T-helper 1 cell (primary cell): ENCODE measurements at regions not wholly inside any gene's neighbourhood (a gene's known extent, or its start where the extent isn't known, plus 50 kb on each side); places are given as distances from the start of the nearest gene placed in this dataset.
"Not testable (repeated sequence)": the region's sequence is repeated elsewhere in the genome, so short reads cannot be mapped to it uniquely, and the experiment has no call there.

ENCODE experiments used
- DNase-seq, 5 donors: peaks; one replicate each; pipeline ENCODE4 v3.0.0-alpha.2; 2012 to 2020

DNA sequence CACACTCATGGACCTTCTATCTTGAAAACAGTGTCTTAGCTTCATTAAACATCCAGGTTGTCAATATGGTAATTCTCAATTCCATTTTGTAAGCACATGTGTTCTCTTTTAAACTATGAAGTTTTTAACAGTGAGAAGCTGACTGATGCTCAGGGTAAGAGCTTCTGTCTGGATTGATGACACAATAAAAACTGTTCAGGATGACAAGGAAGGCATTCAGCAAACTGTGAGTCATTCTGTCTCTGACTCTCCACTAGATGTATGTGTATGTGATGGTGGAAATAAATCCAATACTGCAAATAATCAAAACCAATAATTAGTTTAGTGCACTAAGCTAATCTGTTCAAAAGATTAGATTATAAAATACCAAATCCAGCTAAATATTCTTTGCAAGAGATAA, 115.3 kb upstream of the ARX start:
- DNase-seq, result no peak

DNA sequence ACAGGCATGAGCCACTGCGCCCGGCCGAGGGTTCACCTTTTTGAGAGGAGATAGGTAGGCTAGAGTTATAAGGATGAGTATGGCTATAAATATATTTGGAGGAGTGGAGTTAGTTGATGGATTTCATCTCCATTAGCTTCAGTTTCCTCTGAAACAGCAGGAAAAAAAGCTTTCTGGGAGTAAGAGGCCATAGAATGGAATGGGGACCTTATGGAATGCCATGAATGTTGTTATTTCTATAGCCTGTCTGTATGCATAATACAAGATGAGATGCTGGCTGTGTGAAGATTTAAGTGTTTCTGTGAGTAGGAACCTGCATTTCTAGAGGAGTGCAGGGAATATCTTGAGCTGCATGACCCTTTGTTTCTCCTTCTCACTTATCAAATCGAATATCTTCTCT, 114.9 kb upstream of the ARX start:
- no peak for DNase-seq

DNA sequence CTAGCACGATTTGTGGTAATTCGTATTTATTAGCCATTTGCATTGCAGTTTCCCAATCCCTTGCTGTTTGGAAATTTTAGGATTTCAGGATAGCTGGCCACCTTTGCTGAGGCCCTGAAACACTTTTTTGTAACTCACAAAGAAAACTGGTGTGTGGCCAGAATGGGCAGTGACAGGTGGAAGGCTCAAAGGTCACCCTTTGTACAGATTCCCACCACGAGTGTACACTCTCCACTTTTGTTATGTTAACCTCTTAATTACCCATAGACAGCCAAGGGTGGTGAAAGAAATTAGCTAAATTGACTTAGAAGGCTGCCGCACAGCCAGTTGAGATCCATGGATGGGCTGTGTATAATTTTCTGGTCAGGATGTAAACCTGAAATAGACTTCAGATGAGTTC, 109.7 kb upstream of the ARX start:
- no peak for DNase-seq

DNA sequence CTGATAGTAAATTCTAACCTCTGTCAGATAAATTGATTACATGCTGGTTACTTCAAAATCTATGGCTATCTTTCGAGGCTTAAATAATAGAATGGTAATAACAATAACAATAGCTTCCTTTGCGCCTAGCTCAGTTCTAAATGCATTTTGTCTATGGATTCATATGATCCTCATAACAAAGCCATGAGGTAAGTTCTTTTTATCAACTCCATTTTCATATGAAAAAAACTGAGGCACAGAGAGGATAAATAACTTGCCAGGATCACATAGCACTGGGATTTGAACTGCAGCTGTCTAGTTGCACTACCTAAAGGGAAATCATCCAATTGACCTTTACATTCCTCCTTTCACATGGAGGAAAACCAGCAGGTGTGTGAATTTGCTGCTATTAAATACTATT, 108.6 kb upstream of the ARX start:
- no peak for DNase-seq

DNA sequence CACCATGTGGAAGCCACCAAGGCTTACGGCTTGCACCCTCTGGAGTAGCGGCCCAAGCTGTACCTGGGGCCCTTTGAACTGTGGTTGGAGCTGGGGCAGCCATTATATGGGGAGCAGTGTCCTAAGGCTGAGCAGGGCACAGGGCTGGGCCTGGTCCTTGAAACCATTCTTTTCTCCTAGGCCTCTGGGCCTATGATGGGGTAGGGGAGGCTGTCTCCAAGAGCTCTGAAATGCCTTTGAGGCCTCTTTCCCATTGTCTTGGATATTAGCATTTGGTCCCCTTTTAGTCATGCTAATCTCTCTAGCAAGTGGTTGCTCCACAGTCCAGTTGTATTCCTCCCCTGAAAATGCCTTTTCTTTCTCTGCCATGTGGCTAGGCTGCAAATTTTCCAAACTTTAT, 96.4 kb upstream of the ARX start:
- no peak for DNase-seq

DNA sequence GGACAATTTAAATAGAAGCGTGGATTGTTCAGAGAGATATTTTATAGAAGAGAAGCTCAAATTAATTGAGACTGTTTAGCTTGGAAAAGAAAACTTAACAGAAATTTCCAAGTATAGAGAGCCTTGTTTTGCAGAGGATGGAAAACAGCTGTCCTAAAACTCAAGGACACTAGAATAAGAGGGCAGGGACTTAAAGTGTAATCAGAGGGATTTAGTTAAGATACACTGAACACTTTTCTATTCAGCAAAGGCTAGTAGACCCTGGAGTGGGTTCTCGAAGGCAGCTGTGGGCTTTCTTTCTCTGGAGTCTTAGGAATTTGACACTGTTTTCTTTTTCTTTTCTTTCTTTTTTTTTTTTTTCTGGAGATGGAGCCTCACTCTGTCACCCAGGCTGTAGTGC, 92.7 kb upstream of the ARX start:
- DNase-seq, result no peak

DNA sequence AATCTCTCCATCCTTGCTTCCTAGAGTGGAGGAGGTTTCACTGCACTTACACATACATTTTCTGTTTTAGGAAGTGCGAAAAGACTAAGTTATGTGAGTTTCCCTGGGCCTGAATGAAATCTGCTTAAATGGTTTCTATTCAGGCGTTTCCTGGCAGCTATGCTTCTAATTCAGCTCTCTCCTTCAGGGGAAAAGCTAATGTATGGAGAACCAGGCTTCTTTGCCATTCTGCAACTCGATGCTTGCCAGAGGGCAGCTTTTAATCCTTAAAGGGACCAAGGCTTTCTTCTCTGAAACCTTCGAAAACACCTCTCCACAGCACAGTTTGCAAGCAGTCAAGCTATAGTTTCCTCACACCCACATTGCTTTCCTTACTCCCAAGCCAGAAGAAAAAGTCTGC, 89.5 kb upstream of the ARX start:
- no peak for DNase-seq

DNA sequence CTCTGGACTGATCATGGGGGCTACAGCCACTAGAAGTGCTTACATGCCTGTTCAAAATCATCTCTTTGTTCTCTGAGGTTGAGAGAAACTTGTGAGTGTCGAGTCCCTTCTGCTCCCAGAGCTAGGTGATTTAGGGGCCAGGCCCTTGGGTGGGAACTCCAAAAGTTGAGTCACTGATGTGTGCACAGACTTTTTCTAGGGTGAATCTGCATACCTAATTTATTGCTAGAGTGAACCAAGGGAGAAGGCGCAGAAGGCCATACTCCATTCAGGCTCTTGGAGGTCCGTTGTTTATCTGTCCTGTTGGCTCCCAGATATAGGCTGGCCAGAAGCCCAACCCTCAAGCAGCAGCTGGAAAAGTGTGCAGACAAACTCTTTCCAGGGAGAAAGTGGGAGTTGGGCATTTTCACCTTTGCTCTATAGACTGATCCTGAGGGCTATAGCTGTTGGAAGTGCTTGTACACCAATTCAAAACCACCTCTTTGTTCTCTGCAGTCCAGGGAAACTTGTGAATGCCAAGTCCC, 80.8 kb upstream of the ARX start:
- no peak for DNase-seq

DNA sequence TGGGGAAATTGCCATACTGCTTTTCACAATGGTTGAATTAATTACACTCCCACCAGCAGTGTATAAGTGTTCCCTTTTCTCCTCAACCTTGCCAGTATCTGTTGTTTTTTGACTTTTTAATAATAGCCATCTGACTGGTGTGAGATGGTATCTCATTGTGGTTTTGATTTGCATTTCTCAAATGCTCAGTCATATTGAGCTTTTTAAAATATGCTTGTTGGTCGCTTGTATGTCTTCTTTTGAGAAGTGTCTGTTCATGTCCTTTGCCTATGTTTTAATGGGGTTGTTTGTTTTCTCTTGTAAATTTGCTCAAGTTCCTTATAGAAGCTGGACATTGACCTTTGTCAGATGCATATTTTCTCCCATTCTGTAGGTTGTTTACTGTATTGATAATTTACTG, 75.4 kb upstream of the ARX start:
- not testable (repeated sequence) for DNase-seq

DNA sequence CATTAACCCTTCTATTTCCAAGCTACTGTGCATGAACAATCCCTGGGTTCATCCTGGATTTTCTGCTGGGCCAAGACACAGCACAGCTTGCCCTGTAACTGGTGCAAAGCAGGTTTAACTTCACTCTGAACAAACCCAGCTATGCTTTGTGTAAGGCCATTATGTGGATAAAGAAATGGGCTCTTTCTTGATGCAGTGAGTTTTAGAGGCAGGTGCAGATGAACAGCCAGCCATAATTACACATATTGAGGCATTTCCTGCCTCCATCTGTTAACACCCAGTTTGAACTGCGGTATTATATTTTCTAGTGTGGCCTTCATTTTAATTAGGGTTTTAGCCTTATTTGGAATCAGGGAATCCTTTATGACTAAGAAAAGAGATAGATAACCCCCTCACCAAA, 68.7 kb upstream of the ARX start:
- DNase-seq, result no peak

DNA sequence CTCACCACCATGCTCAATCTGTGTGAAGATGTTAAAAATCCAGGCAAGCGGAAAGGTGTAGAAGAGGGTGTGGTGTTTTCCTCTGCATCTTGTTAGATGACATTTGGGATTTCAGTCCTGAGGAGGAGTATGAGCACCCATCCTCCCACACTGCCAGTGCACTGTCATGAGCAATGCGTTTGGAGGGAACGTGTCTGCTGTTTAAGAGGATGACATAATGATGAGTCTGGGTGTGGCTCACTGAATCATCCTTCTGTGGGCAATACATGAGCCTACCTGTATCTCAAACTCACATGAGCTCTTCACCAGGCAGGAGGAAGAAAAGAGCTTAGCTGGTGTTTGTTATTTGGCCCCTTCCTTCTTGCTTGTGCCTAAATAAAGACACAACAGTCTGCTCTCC, 67.9 kb upstream of the ARX start:
- DNase-seq, result no peak

DNA sequence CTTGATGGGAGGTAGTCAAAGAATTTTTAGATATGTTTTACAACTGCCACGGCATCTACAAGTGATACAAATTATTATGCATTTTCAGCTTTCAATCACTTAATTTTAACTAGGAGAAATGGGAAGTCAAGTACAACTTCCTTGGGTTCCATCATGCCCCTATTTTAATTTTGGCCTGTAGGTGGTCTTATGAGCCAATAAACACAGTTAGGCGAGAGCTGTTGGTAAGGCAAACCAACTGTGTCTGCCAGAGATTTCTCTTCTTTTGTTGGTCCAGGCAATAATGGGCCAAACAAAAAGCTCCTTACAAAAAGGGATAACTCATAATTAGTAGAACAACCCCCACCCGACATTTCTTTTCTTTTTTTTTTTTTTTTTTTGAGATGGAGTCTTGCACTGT, 63.3 kb upstream of the ARX start:
- no peak for DNase-seq

DNA sequence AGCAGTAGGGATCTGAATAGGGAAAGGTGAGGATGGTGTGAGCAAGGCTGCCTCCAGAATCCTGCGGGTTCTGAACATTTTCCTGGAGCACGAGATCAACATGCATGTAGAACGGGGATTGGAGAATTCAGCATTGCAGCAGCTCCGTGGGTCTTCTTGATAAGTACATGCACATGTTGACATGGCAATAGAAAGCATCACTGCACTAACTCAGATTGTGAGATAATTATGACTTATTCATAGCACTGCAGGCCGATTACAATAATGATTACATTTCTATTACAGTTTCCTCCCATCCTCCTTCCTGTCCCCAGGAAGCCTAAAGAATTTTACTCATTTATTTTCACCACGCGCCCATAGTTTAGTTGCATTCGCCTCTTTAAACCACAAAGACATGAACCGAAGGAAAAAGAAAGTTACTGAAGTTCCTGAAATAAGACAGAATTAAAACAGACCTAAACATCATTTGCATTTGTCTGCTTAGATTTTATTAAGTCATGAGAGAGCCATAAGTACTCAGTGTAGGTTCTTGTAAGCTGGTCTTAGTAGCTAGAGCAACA, 61.3 kb upstream of the ARX start:
- DNase-seq, result no peak

DNA sequence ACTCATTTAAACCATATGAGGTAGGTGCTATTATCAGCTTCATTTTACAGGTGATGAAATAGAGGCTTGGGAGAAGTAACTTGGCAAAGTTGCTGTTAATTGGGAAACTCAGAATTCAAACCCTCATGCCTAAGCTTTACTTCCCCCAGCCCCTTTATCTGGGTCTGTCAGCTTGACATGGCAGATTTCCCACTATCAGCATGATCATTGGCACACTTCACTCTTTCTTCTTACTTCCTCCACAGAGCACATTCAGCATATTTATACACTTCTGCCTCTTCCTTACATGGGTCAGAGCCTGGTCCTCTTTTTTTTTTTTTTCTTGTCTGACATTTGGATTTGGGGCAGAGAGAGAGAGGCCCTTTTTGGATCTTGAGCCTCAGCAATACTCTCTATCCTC, 56.5 kb upstream of the ARX start:
- no peak for DNase-seq

DNA sequence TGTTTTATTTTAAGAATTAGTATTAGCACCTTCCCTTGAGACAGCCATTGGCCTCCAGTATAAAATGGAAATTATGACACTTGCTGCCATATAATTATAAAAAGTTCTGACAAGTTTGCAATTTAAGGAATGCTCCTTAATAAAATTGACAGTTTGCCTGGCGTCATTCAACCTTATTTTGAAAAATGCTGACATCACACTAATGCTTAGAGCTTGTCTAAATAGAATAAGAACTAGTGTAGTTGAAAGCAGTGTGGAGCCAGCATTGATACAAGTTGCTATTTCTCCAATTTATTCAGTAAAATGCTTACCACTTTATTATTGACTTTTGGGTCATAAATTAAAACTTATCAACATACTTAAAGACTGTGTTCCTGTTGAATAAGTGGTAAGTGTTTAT, 54.3 kb upstream of the ARX start:
- DNase-seq, result no peak

DNA sequence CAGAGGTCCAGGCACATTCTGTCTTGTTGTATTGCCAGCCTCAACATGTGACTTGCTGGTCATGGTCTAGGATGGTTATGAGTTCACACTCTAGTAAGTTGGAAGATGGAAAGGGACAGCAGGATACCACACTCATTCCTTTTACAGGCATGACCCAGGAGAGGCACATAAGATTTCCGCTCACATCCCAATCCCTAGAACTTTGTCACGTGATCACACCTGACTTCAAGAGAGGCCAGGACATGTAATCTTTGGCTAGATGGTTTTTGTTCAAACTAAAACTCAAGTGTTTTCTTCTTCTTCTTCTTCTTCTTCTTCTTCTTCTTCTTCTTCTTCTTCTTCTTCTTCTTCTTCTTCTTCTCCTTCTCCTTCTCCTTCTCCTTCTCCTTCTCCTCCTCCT, 53.4 kb upstream of the ARX start:
- no peak for DNase-seq

DNA sequence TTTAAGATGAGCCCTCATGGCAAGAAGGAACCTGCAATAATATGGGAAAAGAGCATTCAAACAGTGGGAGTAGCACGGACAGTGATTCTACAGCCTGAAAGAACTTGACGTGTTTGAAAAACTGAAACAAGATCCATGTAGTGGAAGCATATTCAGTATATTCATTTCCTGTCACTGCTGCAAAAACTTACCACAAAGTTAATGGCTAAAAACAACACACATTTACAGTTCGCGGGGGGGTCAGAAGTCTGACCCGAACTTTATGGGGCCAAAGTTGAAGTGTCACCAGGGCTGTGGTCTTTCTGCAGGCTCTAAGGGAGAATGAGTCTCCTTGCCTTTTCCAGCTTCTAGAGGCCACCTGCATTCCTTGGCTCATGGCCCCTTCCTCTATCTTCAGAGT, 52.6 kb upstream of the ARX start:
- no peak for DNase-seq

DNA sequence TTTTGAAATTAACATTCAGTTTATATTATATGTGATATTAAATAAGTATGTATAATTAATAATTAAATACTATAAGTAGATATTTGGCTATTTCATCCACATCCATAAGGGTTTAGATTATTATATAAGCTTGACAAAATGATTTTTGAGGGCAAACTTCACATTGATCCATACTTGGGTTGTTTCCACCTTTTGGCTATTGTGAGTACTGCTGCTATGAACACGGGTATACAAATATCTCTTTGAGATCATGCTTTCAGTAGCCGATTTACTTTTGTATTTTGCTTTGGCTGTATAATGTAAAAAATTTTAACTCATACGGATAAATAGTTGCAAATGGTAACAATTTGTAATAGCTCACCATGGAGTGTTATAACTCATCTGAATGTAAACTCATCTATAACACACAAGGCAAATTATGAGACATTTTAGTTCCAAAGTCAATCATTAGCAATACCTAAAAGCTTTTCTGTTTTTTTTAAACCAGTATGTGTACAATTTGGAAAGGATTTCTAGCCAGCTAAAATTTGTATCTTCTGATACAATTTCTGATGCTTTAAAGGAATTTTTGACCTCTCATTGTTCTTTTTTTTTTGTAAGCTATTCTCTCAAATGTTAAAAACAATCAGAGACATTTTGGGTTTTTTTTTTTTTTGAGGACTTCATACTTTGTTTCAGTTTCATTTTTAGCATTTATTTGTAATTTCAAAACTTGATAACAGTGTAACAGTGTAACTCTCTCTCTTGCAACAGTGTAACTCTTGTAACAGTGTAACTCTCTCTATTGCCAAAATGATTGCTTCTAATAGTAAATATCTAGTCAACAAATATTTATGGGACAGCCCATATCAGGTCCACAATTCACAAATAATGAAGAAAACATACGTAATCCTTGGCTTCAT, 51.8 kb upstream of the ARX start:
- peak in 1 of 5 donors; percentile 24 for DNase-seq

DNA sequence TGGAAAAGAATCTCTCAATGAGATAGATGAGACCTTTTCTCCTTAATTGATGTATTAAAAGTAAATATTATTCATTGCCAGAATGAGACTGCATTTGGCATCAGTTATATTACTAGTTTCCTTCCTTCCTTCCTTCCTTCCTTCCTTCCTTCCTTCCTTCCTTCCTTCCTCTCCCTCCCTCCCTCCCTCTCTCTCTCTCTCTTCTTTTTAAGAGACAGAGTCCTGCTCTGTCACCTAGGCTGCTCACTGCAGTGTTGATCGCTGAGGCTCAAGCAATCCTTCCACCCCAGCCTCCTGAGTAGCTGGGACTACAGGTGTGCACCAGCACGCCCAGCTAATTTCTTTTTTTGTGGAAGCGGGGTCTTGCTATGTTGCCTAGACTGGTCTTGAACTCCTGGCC, 50.4 kb upstream of the ARX start:
- DNase-seq, result no peak
